ENCODE measurements at regions not wholly inside any gene's neighbourhood (a gene's known extent, or its start where the extent isn't known, plus 50 kb on each side); places are given as distances from the start of the nearest gene placed in this dataset.

DNA sequence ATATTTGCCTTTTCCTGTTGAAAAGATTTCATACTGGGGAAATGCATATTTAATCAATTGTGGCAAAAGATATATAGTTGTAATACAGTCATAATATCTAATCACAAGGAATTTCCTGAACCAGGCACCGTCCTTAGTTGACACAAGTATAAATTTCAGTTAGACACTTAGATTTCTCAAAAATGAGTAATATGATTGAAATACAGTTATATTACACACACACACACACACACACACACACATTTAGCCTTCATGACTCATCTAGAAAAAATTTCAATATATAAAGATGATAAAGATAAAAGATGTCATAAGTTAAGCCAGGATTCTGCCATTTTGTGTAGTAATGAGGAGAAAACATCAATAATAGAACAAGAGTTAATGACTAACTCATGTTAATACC, 258.4 kb upstream of the ZNF804A start:
- no peak for TF ChIP-seq YY1 (IDR thresholded peaks at IDR 0.05; ENCODE audit: low read depth)
- TF ChIP-seq CREB1 (IDR thresholded peaks at IDR 0.05; ENCODE audit: low read depth): no peak
- no peak for TF ChIP-seq TEAD4 (IDR thresholded peaks at IDR 0.05)
- TF ChIP-seq EP300 (IDR thresholded peaks at IDR 0.05; ENCODE audit: borderline replicate concordance): no peak
- no peak for TF ChIP-seq NFIC (IDR thresholded peaks at IDR 0.05)
- no peak for TF ChIP-seq EGR1 (IDR thresholded peaks at IDR 0.05)

DNA sequence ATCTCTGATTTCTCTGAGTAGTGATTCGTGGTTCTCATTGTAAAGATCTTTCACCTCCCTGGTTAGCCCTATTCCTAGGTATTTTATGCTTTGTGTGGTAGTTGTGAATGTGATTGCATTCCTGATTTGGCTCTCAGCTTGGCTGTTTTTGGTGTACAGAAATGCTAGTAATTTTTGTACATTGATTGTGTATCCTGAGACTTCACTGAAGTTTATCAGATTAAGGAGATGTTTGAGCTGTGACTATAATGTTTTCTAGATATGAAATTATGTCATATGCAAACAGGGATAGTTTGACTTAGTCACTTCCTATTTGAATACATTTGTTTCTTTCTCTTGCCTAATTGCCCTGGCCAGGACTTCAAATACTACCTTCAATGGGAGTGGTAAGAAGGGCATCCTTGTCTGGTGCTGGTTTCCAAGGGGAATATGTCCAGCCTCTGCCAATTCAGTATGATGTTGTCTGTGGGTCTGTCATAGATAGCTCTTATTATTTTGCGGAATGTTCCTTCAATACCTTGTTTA, 251.9 kb upstream of the ZNF804A start:
- no peak for TF ChIP-seq CEBPB (IDR thresholded peaks at IDR 0.05)
- no peak for TF ChIP-seq NFIC (IDR thresholded peaks at IDR 0.05)
- no peak for TF ChIP-seq YY1 (IDR thresholded peaks at IDR 0.05; ENCODE audit: low read depth)
- TF ChIP-seq ZBTB7A (IDR thresholded peaks at IDR 0.05; ENCODE audit: low read depth): no peak
- TF ChIP-seq, protein P1, sequence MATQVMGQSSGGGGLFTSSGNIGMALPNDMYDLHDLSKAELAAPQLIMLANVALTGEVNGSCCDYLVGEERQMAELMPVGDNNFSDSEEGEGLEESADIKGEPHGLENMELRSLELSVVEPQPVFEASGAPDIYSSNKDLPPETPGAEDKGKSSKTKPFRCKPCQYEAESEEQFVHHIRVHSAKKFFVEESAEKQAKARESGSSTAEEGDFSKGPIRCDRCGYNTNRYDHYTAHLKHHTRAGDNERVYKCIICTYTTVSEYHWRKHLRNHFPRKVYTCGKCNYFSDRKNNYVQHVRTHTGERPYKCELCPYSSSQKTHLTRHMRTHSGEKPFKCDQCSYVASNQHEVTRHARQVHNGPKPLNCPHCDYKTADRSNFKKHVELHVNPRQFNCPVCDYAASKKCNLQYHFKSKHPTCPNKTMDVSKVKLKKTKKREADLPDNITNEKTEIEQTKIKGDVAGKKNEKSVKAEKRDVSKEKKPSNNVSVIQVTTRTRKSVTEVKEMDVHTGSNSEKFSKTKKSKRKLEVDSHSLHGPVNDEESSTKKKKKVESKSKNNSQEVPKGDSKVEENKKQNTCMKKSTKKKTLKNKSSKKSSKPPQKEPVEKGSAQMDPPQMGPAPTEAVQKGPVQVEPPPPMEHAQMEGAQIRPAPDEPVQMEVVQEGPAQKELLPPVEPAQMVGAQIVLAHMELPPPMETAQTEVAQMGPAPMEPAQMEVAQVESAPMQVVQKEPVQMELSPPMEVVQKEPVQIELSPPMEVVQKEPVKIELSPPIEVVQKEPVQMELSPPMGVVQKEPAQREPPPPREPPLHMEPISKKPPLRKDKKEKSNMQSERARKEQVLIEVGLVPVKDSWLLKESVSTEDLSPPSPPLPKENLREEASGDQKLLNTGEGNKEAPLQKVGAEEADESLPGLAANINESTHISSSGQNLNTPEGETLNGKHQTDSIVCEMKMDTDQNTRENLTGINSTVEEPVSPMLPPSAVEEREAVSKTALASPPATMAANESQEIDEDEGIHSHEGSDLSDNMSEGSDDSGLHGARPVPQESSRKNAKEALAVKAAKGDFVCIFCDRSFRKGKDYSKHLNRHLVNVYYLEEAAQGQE (IDR thresholded peaks at IDR 0.05; ENCODE audit: low read depth): no peak

DNA sequence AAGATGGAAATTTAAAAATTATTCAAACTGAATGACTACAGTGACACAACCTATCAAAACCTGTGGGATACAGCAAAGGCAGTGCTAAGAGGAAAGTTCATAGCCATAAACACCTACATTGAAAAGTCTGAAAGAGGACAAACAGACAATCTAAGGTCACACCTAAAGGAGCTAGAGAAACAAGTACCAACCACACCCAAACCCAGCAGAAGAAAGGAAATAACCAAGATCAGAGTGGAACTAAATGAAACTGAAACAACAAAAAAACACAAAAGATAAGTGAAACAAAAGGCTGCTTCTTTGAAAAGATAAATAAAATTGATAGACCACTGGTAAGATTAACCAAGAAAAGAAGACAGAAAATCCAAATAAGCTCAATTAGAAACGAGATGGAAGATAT, 247.2 kb upstream of the ZNF804A start:
- TF ChIP-seq, protein P1 (IDR thresholded peaks at IDR 0.05; ENCODE audit: low read depth): no peak
- TF ChIP-seq, protein P2, sequence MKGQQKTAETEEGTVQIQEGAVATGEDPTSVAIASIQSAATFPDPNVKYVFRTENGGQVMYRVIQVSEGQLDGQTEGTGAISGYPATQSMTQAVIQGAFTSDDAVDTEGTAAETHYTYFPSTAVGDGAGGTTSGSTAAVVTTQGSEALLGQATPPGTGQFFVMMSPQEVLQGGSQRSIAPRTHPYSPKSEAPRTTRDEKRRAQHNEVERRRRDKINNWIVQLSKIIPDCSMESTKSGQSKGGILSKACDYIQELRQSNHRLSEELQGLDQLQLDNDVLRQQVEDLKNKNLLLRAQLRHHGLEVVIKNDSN (IDR thresholded peaks at IDR 0.05): no peak
- no peak for TF ChIP-seq FOXM1 (IDR thresholded peaks at IDR 0.05; ENCODE audit: borderline replicate concordance, low read depth)
- TF ChIP-seq EGR1 (IDR thresholded peaks at IDR 0.05): no peak
- no peak for TF ChIP-seq CREB1 (IDR thresholded peaks at IDR 0.05; ENCODE audit: low read depth)
- TF ChIP-seq CEBPB (IDR thresholded peaks at IDR 0.05): no peak
- TF ChIP-seq TCF12 (IDR thresholded peaks at IDR 0.05; ENCODE audit: low read depth): no peak
- no peak for TF ChIP-seq ZBTB7A (IDR thresholded peaks at IDR 0.05; ENCODE audit: low read depth)
- TF ChIP-seq EP300 (IDR thresholded peaks at IDR 0.05; ENCODE audit: borderline replicate concordance): no peak
- no peak for TF ChIP-seq NFIC (IDR thresholded peaks at IDR 0.05)
- TF ChIP-seq TAF1 (IDR thresholded peaks at IDR 0.05; ENCODE audit: low read depth): no peak
- TF ChIP-seq RAD21 (IDR thresholded peaks at IDR 0.05; ENCODE audit: low read depth): no peak
- TF ChIP-seq, protein P3, sequence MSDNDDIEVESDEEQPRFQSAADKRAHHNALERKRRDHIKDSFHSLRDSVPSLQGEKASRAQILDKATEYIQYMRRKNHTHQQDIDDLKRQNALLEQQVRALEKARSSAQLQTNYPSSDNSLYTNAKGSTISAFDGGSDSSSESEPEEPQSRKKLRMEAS (IDR thresholded peaks at IDR 0.05): no peak
- no peak for TF ChIP-seq YY1 (IDR thresholded peaks at IDR 0.05; ENCODE audit: low read depth)
- no peak for TF ChIP-seq TEAD4 (IDR thresholded peaks at IDR 0.05)

DNA sequence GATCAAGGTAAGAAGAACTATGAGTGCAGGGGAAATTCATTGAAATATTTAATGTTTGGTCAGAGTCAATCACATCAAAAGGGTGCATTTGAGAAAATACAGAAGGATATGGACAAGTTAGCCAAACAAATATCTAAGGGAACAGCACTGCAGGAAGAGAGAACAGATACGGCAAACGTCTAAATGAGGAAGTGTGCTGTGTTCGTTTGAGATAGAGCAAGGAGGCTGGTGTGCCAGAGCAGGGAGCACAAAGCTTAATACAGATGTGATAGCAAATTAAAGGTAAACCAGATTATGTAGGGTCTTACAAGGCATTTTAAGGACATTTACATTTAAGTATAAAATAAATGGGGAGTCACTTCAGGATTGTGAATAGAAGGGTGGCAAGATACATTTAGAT, 241.3 kb upstream of the ZNF804A start:
- no peak for TF ChIP-seq TAF1 (IDR thresholded peaks at IDR 0.05; ENCODE audit: low read depth)

DNA sequence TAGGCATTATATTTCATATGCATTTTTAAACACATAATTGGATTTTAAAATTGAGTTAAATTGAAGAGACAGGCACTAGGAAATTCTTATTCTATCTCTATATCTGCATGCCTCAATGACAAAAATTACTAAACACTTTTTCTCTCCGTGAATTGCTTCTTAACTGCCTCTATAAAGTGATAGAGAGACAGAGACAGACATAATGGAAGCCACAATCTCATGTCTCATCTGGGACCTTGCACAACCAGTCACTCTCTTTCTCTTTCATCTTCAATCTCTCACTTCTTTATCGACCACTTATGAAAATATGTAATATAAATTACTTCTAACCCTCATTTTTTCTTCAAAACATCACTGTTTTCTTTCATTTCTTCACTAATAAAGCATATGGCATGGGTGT, 238.9 kb upstream of the ZNF804A start:
- no peak for TF ChIP-seq EGR1 (IDR thresholded peaks at IDR 0.05)
- TF ChIP-seq, protein P1 (IDR thresholded peaks at IDR 0.05; ENCODE audit: low read depth): no peak
- TF ChIP-seq FOXM1 (IDR thresholded peaks at IDR 0.05; ENCODE audit: borderline replicate concordance, low read depth): no peak
- TF ChIP-seq YY1 (IDR thresholded peaks at IDR 0.05; ENCODE audit: low read depth): no peak
- no peak for TF ChIP-seq EP300 (IDR thresholded peaks at IDR 0.05; ENCODE audit: borderline replicate concordance)
- TF ChIP-seq TEAD4 (IDR thresholded peaks at IDR 0.05): no peak
- no peak for TF ChIP-seq NFIC (IDR thresholded peaks at IDR 0.05)
- TF ChIP-seq TCF12 (IDR thresholded peaks at IDR 0.05; ENCODE audit: low read depth): no peak
- no peak for TF ChIP-seq ZBTB7A (IDR thresholded peaks at IDR 0.05; ENCODE audit: low read depth)
- TF ChIP-seq TAF1 (IDR thresholded peaks at IDR 0.05; ENCODE audit: low read depth): no peak
- no peak for TF ChIP-seq CEBPB (IDR thresholded peaks at IDR 0.05)
- TF ChIP-seq, protein P3 (IDR thresholded peaks at IDR 0.05): no peak
- no peak for TF ChIP-seq RAD21 (IDR thresholded peaks at IDR 0.05; ENCODE audit: low read depth)
- TF ChIP-seq, protein P2 (IDR thresholded peaks at IDR 0.05): no peak
- TF ChIP-seq CREB1 (IDR thresholded peaks at IDR 0.05; ENCODE audit: low read depth): no peak
